Skin epidermis (tissue), 12 donors: ENCODE measurements at regions not wholly inside any gene's neighbourhood (a gene's known extent, or its start where the extent isn't known, plus 50 kb on each side); places are given as distances from the start of the nearest gene placed in this dataset.
"Not testable (repeated sequence)": the region's sequence is repeated elsewhere in the genome, so short reads cannot be mapped to it uniquely, and the experiment has no call there.

Experiments used
- H3K27ac ChIP-seq, 21 experiments: fragments of 200-600 bp; sonication (generic) in 11 of 21; one replicate each; pipeline ENCODE4 v1.5.0; 2020; ENCODE audit warnings: mild to moderate bottlenecking in 3 of 21, inconsistent platforms in 2 of 21, moderate library complexity in 2 of 21
- H3K4me3 ChIP-seq, 7 experiments: fragments of 200-600 bp; sonication (generic) in 2 of 7; one replicate each; pipeline ENCODE4 v1.5.0; 2020; ENCODE audit warnings: inconsistent platforms in 2 of 7, mild to moderate bottlenecking in 2 of 7, moderate library complexity in 1 of 7

DNA sequence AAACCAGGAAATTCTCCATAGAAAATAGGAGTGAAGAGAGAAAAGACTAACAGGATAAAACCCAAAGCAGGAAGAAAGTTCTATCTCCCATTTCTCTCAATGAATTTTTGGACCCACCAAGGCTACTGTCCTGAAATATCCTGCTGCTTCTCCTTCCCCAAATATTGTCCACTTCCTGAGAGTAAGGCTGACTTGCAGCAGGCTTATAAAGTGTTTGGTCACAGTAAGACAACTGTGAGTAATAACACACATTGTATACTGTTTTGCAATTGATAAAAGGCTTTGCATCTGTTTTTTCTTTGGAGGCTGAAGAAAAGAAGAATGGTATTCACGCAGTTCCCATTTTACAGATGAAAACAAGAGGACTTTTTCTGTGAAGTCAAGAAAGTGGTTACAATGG, 52.8 kb downstream of the FOXD4L6 start:
- not testable (repeated sequence) for H3K27ac ChIP-seq

DNA sequence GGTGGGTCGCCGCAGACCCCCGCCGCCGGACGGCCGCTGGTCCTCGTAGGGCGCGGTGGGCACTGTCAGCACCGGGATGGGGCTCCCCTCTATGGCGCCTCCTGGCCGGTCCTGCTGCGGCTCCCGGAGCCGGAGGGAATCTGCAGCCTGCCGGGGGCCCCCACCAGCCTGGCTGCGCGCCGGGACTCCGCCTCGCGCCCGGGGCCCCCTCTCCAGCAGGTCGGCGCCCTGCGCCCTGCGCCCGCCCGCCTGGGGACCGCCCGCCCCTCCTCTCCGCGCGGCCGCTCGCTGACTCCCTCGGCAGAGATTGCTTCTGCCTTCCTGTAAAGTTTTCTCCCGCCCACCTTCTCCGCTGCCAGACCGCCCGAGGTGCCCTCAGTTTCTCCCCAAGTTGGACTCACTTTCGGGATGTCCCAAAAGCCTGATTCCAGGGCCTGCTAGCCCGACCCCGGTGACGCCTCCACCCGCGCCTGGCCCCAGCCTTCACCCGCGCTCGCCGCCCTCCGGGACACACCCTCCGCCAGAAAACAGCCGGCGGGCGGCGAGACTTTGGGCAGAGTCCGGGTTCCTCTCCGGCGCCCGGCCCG, 54.0 kb downstream of the FOXD4L6 start:
- peak overlapping the region in 4 of 21 experiments; percentile 18 to 23 (median 20) for H3K27ac ChIP-seq
- peak overlapping the region; percentile 33 to 63 (median 43) for H3K4me3 ChIP-seq

More for the DNA sequence above, 52.8 kb downstream of the FOXD4L6 start:
- not testable (repeated sequence) for H3K4me3 ChIP-seq

DNA sequence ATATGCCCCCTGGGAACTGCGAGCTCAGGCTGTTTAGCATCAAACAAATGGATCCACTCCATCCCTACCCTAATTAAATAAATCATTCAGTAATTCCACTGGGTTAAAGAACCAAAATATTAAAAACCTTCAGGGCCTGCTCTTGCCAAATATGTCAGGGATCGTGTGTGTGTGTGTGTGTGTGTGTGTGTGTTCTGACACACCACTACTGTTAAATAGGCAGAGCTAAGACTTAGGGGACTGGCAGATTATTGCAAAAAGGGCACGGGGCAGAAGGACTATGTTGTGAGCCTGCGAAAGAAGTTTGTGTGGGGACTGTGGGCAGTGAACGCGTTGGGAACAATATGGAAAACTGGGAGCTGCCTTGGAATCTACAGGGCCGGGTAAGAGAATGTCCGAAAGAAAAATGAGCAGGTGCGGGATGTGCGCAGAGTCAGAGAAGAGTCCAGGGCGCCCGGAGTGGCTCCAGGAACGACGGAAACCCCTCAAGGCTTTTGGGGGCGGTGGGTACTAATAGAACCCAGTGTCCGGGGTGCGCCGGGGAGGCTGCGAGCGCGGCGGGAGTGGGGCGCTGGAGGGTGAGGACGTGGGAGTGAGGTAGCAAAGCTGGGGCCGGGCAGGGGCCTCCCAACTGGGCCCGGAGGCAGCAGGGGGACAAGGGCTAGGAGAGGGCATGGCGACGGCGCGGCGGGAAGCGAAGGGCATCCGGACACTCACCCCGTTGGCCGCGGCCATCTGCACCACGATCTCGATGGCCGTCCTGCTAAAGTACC, 54.8 kb downstream of the FOXD4L6 start:
- H3K27ac ChIP-seq = not testable (repeated sequence)
- peak overlapping the region in 6 of 7 experiments; percentile 33 to 63 (median 48) for H3K4me3 ChIP-seq

DNA sequence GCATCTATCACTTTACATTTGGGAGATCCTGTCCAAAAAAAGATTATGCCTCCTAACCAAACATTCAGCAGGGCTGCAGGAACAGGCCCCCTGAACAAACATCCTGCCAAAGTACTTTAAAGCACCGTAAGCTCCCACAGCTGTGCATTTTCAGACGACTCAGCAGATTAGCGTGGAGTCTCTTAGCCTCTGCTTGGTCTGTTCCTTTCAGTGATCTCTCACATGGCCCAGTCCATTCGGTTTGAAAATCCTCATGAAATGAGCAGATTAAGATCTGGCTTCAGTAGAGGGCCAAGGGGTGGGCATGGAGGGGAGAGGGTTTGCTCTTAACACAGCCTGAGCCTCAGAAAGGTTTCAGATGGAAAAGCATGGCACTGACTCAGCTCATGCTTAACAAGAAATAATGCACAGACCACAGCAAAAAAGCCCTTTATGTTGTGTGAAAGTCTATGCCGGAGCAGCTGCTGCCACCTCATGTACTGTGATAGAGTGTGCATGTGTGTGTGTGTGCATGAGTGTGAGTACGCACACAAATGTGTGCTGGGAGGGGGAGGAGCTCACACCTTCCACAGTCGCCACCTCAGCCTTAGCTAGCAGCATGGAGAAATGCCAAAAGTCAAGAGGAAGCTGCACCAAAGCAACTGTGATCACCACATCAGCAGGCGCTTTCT, 64.2 kb downstream of the FOXD4L6 start:
- H3K27ac ChIP-seq, H3K4me3 ChIP-seq: not testable (repeated sequence)

DNA sequence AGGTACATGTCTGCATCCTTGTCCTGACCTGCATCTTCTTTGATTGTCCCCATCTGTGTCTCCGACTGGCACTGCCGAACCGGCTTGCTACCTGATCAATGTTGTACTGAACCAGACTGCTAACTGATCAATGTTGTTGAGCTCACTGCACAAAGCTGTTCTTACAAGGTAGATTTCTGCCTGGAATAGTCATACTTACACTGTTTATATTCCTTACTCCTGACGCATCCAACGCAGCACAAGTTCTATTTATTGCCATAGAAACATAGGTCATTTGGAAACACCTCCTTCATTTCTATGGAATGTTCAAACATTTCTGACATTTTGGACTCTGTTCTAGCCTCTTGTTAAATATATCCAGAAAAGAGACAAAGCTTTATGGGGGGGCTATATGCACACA, 65.2 kb downstream of the FOXD4L6 start:
- not testable (repeated sequence) for H3K27ac ChIP-seq, H3K4me3 ChIP-seq

DNA sequence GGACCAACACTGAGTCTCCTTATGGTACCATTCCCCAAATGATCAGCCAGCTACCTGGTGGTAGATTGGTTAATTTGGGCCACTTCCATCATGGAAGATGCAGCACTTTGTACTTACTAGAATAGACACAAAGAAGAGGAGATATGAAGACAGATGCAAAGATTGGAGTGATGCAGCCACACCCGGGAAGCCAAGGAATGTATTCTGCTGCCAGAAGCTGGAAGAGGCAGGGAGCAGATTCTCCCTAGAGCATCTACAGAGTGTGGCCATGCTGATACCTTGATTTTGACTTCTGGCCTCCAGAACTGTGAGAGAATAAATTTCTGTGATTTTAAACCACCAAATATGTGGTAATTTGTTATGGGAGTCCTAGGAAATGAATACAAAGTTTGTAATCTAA, 68.9 kb downstream of the FOXD4L6 start:
- not testable (repeated sequence) for H3K4me3 ChIP-seq, H3K27ac ChIP-seq

DNA sequence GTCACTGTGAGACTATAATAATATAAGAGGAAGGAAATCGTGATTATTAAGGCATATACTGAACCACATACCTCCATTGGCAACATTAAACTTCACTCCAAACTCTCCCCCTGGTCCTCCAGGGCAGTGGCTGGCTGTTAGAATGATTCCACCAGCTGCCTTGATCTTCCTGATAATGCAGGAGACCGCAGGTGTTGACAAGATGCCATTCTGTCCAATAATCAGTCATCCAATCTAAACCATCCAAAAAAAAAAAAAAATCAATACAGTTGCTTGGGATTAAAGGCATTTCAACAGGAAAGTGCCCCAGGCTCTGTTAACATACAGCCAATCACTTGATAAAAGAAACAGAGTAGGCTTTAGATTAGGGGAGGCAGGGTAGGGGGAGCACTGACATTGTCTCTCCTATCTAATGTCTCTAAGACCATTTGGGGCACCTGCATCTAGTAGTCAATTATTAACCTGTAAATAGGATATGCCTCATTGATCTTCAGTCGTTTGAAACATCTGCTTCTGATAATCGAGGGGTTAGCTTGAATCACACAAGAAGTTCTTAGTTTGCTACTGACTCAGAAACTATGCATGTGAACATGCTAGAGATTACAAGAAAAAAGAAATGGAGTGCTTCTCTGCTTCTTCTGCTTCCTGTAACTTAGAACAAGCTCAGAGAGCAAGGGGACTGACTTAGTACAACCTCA, 74.7 kb downstream of the FOXD4L6 start:
- not testable (repeated sequence) for H3K4me3 ChIP-seq

DNA sequence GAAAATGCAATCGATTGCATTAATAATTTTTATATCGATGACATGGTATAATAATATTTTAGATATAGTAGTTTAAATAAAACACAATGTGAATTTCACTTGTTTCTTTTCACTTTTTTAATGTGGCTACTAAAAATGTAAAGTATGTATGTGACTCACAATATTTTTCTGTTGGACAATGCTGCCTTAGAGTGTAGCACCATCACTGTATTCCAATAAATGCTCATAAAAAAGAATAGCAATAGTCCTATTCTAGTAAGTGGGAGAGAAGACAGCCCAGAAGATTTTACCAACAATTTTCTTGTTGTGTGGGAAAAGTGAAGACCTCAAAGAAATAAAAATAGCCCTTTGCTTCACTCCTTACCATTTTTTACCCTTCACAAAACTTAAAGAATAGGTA, 79.8 kb downstream of the FOXD4L6 start:
- H3K27ac ChIP-seq, H3K4me3 ChIP-seq: not testable (repeated sequence)

More for the DNA sequence above, 74.7 kb downstream of the FOXD4L6 start:
- not testable (repeated sequence) for H3K27ac ChIP-seq

DNA sequence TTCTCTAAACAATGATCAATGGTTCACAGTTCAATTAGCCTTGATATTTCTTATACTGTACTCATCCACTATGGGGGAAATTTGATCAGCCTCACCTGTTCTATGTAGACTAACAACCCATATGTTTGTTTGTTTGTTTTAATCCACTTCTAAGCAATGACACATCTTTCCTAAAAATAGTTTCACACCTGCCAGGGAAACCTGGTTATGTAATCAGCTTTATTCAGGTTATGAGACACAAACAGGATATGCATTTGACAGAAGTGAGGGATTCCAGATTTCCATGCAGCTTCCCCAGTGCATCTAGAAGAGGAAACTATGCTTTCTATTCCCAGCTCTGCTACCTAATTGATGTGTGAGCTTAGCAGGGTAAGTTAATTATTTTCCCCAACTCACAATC, 80.7 kb downstream of the FOXD4L6 start:
- not testable (repeated sequence) for H3K27ac ChIP-seq, H3K4me3 ChIP-seq

DNA sequence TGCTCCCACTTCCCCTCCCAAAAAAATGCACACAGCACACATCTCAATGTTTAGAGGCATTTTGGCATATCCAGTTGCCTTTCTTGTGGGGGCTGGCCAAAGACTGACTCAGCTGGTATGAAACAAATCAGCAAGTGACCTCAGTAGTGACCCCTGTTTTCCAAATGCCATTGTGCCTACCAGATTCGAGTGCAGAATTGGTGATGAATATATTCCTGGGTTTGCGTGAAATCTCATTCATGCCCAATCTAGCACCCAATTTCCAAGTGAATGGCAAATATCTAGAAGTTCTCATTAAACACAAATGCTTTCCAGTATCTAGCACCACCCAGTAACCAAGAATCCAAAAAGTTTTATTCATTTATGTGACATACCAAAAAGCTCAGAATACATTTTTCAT, 83.6 kb downstream of the FOXD4L6 start:
- not testable (repeated sequence) for H3K4me3 ChIP-seq, H3K27ac ChIP-seq

DNA sequence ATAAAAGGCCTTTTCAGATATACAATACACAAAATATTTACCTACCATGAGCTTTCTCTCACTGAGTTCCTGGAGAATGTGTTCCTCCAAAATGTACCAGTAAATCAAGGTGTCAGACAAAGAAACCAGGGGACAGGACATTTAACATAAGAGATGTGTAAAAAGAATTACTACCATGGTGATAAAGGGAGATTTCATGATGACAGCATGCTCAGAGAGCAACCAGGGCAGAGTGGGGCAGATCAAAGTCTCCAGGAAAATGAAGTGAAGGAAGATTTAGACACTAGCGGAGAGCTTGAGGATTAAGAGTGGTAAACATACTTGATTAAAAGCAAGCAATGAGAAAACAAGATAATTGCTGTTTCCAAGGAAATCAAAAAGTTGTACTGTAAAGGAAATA, 85.0 kb downstream of the FOXD4L6 start:
- not testable (repeated sequence) for H3K27ac ChIP-seq, H3K4me3 ChIP-seq

DNA sequence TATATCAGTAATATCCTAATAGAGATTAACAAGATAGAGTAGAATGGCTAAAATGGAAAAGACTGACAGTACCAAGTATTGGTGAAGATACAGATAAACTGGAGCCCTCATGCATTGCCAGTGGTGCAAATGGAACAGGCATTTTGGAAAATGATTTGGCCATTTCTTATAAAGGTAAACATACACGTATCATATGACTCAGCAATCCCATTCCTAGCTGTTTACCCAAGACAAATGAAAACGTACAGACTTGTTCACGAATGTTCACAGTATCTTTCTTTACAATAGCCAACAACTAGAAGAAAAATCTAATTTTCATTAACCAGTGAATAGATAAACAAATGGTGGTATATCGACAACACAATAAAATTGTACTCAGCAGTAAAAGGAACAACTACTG, 86.4 kb downstream of the FOXD4L6 start:
- not testable (repeated sequence) for H3K27ac ChIP-seq, H3K4me3 ChIP-seq

DNA sequence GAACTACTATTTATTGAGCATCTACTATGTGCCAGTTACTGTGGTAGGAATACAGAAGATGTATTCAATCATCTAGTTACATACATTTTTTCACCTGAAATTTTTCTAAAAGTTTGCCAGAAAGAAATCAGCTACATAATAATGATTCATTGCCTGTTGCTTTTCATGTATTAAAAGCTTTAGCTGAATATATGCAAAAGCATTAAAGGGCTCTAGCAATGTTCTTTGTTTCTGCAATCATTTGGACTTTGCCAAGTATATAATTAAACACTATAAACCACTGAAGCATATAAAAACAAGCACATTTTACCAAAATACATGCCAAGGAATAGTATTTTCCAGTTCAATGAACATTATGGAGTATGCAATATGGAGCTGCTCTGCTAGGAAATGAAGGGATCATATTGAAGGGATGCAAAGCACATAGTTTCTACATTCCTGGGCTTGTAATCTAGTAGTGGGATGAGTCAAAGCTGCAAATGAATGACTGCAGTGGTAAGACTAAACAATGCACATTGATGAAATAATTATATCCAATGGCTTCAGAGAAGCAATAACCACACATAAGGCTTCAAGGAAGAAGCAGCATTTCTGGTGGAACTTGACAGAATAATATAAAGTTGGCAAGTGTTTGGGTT, 87.7 kb downstream of the FOXD4L6 start:
- H3K4me3 ChIP-seq, H3K27ac ChIP-seq: not testable (repeated sequence)

DNA sequence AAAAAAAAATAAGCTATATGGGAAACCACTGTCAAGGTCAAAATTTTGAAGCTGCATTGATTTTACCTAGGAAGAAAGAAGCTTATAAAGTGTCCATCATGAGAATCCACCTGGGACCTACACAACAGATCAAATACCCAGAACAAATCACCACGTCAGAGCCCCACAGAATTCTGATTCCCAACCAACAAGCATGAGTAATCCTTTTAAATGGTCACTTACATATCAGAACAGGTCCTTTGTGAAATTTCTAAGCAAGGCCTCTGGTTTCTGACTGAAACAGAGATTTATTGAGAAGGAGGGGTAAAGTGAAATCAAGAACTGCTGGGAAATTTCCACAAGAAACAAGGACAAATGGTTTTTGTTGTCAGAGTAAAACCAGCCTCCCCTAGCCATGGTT, 93.2 kb downstream of the FOXD4L6 start:
- H3K27ac ChIP-seq, H3K4me3 ChIP-seq: not testable (repeated sequence)

DNA sequence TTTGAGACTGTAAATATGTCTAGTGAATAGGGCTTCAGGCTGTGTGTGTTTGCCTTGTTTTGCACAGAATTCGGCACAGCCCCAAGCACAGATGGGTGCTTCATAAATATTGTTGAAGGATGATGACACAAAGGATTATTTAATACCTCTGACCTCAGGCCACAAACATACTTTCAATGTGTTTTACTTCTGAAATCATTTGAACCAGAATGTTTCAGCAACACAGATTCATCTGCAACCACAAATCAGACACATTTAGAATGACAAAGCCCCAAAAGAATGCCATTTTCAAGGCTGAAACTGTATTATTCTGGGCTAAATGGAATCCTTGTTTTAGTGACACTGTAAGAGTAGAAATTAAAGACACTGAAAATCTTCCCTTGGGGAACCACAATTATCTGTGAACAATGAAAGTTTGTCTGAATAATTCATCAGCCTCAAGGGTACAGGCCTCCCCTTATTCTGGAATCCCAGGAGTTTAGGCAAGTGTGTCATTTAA, 93.7 kb downstream of the FOXD4L6 start:
- H3K27ac ChIP-seq, H3K4me3 ChIP-seq: not testable (repeated sequence)

DNA sequence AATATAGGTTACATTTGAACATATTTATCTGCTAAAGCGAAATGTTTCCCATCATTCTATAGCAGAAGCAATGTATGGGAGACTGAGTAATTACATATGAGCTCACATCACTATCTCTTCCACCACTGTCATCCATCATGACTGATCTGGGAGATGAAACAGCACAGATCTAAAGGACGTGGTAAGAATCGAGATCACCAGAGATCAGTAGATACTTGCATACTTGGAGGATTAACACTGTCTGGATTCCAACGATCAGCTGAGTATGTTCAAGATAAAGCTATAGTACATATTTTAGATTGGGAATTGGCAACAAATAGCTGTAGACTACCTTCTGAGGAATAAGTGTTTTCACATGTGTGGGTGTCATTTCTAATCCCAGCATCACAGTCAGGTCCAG, 94.6 kb downstream of the FOXD4L6 start:
- not testable (repeated sequence) for H3K27ac ChIP-seq, H3K4me3 ChIP-seq

DNA sequence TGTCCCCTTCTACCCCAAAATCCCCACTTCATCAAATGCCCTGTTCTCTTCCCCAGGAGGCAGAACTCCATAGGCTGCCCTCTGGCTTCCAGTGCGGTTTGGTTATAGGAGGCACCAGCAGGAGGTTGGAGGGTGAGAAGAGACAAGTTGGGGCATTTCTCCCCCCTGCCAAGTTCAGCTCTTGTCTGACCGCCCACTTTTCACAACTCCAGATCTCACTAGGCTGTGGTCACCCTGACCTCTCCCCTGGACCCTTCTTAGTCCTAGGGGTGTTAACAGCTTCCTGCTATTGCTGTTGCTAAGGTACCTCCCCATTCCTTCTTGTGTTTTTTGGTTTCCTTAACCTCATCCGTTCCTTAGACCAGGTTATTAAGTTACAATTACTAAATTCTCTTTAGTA, 95.1 kb downstream of the FOXD4L6 start:
- H3K4me3 ChIP-seq, H3K27ac ChIP-seq: not testable (repeated sequence)

DNA sequence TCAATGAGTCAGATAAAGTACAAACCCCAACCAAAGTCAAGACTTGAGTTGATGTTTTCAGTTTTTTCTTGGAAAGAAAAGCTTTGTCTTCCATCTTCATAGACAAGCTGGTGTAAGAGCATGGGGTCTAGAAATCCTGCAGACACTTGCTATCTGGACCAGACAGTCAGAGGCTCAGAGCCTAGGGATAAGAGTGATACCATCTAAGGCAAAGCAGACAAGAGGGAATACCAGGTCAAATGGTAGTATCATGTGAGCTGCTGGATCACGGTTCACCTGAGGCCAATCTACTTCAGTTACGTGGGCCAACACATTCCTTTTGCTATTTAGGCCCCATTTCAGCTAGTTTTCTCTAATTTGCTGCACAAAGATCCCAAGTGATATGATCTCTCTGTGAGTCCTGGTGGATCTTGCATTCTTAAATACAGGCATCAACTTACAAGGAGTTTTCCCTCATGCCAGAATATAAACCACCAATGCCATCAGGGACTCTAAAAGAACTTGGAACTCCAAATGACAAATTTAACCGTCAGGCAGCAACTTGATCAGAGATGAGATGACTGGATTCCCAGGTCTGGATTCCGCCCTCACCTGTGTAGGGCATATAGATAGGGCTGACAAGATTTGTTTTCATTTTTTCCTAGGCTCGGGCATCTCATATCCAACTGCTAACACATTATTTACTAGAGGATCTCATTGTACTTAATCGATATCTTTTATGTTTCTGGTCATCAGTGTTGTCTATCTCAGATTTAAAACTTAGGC, 101.4 kb downstream of the FOXD4L6 start:
- not testable (repeated sequence) for H3K27ac ChIP-seq, H3K4me3 ChIP-seq

DNA sequence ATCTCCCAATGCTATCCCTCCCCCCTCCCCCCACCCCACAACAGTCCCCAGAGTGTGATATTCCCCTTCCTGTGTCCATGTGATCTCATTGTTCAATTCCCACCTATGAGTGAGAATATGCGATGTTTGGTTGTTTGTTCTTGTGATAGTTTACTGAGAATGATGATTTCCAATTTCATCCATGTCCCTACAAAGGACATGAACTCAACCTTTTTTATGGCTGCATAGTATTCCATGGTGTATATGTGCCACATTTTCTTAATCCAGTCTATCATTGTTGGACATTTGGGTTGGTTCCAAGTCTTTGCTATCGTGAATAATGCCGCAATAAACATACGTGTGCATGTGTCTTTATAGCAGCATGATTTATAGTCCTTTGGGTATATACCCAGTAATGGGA, 106.1 kb downstream of the FOXD4L6 start:
- H3K4me3 ChIP-seq, H3K27ac ChIP-seq: not testable (repeated sequence)
